HG02610 (cell line): ENCODE measurements at regions not wholly inside any gene's neighbourhood (a gene's known extent, or its start where the extent isn't known, plus 50 kb on each side); places are given as distances from the start of the nearest gene placed in this dataset.
"Not testable (repeated sequence)": the region's sequence is repeated elsewhere in the genome, so short reads cannot be mapped to it uniquely, and the experiment has no call there.

Experiments
- ATAC-seq: cut with Tn5 transposase; IDR thresholded peaks from one replicate; pipeline ENCODE4 v1.9.1; 2021; ENCODE audit warnings: mild to moderate bottlenecking, moderate library complexity; ENCODE audit not compliant: unreplicated experiment

DNA sequence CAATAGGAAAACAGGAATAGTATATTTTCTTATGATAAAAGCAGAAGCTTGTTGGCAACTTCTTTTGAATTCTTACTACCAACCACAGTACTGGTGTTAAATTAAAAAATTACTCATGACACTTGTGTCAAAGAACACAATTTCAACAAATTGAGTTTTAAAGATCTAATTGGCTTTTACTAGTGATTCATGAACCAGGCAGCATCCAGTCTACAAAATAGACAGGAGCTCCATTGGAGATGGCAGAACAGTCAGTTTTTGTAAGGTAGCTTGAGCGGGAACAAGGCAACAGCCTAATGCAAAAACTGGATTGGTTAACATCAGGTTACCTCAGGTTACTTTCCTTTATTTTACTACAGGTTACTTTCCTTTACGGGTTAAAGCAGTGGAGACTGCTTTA lies 181.3 kb upstream of the THBS1 start:
- no peak for ATAC-seq

DNA sequence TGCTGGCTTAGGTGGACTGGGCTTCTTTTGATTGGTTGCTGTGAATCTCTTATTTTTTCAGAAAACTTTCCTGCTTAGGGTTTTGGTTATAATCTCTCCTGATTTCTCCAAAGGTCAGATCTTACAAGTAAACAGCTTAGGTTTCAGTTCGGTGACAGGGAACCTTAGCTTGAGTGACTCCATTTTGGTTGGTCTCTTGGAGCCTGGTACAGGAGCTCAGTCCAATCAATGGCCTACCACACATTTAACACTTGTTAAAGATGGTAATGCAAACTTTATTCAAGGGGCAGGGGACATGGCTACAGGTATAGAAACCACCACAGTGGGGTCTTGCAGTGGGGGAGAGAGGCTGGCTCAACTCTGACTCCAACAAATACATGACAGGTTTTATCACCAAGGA lies 180.9 kb upstream of the THBS1 start:
- no peak for ATAC-seq

DNA sequence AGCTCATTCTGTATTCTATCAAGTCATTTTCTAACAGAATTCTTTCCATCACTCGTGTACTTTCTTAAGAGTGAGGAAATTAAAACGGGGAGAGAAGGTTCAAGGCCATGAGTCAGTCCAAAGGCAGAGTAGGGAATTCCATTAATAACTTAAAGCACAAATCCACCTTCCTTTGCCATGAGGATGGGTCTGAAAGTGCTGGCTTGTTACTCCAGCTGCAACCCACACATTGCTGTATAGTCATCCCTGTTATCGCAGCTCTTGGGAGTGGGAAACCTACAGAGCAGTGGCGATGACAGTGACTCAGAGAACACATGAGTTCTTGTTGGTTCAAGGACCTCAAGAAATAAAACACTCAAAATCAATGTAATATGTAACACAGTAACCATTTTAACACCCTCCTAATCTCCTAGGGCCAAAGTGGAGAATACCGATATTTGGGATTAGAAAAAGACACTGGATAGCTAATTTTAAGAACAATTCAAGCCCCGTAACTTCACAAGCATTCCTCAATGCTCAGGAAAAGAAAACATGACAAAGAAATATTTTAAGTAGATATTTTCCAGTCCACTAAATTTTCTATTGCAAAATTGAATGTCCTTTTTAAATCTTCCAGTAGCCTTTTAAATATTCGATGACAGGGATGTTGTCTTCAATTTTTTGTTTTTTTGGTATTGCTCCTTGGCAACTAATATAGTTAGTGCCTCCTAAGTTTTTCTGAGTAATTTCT lies 179.9 kb upstream of the THBS1 start:
- no peak for ATAC-seq

DNA sequence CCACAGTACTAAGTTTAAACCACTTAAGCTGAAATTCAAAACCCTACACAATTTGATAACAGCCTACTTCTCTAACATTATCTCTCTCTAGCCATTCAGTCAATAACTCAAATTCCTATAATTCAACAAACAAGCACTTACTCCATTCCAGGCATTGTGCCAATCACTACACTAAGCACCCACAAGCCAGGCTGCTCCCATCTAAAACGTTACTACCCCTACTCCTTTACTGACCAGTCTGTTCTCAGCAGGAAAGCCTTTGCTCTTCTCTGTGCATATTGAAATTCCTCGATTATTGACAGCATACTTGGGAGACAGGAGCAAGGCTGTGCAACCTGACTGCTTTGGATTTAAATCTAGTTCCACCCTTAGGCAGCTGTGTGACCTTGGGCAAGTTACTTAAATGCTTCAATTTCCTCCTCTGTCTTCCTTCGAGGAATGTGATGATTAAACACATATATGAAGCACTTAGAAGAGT lies 177.2 kb upstream of the THBS1 start:
- ATAC-seq = no peak

DNA sequence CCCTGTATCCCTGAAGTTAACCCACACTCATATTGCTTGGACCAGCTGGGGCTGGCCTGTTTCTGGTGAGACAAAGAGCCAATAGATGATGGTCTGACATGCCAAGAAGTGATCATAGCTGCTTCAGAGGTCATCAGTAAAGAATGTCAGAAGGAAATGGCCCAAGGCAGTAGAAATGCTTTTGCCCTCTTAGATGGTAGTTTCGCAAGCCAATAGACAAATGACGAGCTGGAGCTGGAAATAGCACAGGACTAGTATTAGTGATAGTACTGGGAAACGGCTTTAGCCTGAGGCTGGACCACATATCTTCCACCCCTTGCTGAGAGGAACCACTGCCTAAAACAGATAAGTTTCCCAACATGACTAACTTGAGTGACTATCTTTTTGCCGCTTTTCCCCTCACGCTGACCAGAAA lies 176.1 kb upstream of the THBS1 start:
- no peak for ATAC-seq

DNA sequence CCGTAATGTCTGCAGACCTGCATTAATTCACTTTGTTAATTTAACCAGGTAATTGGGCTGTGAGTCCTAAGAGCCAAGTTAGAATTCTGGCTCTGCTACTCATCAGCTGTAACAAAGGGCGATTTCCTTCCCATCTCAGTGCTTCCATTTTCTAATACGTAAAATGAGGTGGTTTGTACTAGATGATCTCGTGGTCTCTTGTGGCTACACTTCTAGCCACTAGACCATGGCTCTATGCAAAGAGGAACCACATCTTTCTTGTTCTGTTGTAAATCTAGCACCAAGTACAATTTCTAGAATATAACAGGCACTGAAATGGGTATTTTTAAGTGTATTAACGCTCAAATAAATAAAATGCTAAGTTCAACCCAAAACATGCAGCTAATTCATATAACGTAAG lies 174.4 kb upstream of the THBS1 start:
- ATAC-seq = peak; percentile 60

DNA sequence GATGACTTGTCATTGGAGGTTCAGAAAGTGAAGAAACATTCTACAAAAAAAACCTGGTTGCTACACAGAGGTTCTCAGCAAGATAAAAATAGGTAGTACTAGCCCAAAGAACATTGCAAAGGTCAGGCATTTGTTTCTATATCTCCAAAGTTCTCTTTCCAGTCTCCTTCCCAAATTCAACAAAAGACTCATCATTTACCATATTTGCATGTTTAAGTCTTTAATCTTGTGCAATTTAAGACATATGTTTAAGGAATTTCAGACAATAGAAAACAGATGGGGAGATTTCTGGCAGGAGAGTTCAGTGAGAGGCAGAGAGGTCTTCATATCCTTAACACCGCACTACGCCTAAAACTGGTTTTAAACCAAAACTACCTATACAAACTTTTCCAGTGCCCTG lies 173.8 kb upstream of the THBS1 start:
- no peak for ATAC-seq

DNA sequence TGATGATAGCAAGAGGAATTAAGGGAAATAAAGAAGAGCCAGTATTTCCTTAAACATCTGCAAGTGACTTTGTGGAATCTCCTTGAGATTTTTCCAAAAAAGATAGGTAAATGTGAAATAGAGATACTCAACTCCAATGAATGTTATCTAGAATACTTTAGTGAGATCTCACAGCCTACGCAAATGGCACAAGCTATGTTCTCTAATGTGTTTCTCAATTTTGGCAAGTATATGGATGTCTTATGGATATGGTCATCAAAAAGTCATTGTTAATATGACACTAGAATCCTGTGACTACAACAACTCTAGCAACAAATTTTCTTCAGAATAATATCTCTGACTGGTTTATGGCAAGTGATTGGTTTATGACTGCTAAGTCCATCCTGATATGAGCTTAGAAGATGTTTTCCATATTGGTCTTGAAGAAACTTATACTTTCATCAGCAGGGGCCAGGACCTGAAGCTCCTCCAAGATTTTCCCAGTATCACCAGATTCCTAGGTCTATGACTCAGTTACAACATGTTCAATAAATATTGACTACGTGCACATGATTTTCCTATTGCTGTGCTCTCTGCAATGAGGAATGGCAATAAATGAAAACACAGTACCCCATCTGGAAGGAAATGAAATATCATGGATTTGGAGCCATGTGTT lies 170.9 kb upstream of the THBS1 start:
- no peak for ATAC-seq

DNA sequence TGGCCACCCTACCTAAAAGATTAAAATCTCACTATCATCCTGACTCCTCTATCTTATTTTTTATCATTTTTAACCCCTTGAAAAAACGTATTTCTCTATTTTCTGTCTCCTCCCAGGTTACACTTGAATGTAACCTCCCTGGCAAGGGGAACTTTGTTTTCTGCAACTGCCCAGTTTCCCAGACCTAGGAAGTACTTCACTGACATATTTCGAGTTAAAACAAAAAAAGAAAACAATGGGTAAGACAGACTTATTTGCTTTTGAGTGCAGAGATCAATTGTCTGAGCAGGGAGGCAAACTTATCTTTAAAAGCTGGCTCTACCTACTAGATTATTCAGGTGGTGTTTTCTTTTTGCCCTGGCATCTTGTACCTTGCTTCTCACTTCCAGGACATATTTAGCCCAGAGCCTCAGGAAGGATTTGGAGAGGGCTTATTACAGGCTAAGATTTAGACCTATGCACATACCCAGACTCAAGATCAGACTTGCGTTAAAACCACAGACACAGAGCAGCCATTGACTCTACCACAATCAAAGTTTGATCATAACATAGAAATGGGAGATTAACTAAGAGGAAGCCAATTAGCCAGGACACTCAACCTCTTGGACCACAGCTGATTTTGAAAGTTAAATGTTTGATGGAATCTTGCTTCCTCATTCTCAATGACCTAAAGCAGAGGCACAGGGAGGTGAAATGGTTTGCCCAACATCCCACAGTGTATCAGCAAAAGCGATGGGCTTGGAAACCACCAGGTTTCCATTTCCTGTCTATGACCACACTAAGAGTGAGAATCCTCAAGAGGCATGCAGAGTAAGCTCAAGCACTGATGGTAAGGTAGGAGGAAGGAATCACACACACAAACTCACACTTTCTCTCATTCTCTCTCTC lies 169.5 kb upstream of the THBS1 start:
- ATAC-seq = peak; percentile 96

DNA sequence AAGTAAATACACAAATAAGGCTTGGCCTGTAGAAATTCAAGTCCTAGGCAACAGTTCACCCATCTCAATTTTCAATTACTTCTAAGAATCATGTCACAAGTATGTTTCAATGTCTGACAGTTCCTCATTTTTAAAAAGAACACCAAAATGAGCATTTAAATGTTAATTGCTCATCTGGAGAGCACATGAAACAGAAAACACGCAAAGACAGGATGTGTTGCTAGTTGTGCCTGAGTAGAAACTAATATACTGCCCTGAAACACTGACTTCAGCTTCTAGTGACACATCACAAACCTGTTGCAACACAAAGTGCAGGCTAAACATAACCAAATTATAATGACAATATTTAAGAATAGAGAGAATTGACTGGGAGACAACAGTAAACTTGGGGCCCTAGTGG lies 167.3 kb upstream of the THBS1 start:
- ATAC-seq = peak; percentile 36

DNA sequence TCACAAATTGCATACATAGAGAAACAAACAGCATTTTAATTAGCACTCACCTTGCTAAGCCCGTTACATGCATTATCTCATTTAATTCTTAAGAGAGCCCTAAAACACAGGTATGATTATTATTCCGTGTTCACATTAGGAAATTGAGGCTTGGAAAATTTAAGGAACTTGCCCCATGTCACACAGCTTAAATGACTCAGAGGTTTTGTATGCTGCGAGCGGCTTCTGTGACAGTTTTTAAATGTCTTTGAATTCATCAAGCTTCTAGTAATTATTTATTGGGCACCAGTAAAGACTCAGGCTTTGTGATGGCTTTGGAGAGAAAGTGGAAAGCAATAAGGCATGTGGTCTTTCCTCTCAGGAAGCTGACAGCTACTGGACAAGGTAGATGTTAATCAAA lies 166.7 kb upstream of the THBS1 start:
- no peak for ATAC-seq

DNA sequence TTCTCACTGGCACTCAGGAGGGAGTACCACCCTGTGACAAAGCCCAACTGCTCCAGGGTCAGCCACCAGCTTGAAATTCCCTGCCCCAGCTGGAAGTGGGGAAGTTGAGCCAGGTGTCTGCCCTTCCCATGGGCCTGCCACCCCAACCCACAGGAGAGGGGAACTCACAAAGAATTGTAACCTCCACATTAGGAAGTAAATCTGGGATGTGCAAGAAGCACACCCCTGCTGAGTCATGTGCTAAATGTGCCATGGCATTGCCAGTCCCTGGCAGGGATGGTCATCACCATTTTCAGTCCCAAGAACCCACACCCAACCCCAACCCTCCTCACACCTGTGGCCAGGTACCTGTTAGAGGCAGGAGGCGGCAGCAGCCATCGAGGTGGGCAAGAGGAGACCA lies 165.2 kb upstream of the THBS1 start:
- ATAC-seq = no peak

DNA sequence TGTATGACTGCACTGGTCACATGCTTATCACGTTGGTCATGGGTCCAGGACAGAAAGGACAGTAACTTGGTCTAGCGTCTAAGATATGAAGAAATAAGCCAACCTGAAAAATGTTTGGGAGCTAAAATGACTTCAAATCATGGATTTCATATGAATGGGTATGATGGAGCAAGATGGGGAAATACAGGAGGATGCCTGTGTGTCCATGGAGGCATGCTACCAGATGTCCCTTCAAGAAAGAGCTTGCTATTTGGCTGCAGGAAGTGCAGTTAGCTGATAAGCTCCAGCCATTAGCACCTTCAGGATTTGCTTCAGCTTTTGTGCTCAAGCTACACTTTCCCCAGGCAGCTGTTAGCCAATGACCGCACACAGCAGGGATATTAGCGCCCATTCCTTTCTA lies 164.6 kb upstream of the THBS1 start:
- no peak for ATAC-seq

DNA sequence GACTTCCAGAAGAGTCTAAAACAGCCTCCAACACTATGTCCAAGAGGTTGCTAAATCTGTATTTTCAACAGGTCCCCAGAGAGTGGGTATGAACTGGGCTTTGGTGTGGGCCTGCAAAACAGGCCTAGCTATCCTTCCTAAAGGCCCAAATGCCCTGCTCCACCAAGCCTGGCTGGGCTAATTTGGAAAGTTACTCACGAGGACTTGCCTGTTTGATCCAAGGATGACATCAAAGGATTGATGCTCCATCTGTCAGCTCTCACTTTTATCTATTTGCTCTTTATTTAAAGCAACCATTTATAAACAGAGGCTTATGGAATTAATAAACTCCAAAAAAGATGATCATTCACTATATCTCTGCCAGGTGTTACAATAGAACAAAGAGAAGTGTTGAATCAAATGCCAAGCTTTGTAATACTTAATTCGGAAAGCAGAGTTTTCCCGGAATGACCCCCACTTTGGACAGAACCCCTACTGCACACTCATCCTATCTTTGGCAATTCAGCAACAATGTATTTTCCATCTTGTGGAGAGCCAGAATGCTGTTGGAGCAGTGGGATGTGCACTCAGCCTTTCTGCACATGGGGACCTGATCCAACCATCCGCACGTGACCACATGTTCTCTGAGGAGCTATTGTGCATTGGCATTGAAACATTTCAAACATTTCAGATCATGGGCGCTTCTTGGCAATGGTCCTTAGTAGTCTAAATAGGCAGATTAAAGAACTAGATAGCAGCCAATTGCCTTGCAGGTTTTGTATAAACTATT lies 163.3 kb upstream of the THBS1 start:
- ATAC-seq = no peak

DNA sequence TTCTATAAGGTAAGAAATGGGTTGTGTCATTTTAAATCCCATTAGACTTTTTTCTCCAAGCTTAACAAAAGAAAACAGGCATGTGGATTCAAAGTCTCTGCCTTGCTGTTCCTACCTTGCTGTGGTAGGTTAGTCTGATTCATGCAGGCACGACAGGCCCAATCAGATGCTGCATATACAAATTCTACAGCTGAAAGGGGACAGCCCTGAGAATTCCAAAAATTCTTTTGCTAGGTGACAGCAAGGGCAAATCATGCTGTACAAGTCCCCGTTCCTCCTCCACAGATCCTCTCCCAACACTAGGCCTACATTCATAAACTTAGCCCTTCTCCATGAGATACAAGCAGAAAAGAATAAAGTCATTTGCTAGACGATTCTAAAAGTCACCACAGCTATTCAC lies 161.2 kb upstream of the THBS1 start:
- no peak for ATAC-seq

DNA sequence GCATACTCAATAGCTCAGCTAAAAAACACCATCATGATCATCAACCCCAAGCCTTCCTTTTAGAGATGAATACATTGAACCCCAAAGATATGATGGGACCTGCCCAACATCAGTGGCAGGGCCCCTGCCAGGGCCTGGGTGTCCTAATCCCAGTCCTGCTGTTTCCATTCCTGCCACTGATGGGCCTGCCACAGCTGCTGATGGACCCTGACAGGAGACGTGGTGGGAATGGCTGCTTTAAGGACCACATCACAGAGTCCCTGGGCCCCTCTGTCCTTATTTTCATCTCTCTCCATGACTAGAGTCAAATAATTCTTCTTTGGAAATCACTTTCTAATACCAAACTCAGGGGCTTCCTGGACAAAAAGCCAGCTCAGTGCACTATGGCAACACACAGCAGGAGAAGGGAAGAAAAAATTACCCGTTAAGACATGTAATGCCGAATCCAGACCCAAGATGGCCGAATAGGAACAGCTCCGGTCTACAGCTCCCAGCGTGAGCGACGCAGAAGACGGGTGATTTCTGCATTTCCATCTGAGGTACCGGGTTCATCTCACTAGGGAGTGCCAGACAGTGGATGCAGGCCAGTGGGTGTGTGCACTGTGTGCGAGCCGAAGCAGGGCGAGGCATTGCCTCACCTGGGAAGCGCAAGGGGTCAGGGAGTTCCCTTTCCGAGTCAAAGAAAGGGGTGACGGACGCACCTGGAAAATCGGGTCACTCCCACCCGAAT lies 160.6 kb upstream of the THBS1 start:
- not testable (repeated sequence) for ATAC-seq

DNA sequence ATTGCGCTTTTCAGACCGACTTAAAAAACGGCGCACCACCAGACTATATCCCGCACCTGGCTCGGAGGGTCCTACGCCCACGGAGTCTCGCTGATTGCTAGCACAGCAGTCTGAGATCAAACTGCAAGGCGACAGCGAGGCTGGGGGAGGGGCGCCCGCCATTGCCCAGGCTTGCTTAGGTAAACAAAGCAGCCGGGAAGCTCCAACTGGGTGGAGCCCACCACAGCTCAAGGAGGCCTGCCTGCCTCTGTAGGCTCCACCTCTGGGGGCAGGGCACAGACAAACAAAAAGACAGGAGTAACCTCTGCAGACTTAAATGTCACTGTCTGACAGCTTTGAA lies 160.1 kb upstream of the THBS1 start:
- not testable (repeated sequence) for ATAC-seq

DNA sequence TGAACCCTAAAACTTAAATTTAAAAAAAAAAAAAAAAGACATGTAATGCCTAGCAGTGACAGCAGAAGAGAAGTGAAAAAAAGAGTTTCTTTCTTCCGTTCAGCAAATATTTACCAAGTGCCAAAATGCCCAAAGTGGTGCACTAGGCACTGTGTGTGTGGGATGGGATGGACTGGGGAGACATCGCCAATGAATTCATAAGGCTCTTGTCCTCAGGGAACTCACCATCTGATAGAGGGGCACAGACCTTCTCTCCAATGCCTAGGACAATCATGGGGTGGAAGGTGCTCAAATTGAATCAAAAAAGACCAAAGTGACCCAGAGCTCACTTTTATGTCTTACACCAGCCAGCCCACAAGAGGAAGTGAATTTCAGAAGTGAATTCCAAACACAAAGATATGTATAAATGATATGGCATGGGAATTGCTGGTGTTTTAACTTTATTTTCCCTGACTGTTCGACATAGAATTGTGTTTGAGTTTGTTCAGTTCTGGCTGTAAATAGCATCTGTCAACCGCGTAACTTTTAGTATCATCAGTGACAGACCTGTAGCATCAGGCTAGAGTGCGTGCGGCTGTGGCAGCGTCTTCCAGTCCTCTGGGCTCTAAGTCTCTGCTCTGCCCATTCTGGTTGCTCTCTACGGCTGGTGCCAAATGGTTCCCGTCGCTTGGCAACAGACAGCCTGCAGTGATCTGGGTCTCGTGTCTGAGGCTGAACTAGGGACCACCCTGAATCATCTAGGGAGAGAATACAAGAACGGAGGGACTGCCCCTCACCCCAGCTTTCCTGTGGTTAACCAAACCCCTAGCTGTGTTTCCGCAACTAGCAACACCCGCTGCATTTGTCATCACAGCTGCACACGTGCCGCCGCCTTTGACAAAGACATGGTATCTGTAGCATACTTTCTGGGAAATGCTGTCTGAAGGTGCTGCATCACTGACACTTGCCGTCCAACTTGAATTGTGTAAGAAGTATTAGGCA lies 154.0 kb upstream of the THBS1 start:
- ATAC-seq = peak; percentile 91

DNA sequence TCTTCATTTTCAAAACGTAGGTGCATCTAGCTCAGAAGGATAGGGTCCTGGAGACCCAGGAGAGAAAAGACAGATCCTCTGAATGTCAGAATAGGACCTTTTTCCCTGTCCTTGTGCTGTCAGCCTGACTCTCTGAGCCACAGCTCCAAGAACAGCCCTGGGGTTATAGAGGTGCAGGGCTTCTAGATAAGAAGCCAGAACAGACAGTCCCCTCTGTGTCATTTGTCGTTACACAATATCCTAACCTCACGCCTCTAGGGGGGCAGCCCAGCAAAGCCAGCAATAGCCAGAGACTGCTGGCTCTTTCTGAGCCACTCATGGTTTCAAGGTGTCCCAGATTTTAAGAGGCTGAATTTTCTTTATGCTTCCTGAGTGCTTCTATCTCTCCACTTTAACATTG lies 153.2 kb upstream of the THBS1 start:
- ATAC-seq = no peak
